ENCODE measurements at regions not wholly inside any gene's neighbourhood (a gene's known extent, or its start where the extent isn't known, plus 50 kb on each side); places are given as distances from the start of the nearest gene placed in this dataset.

GRCh38 chr4:34664051-34664450 is 1580.3 kb downstream of the ARAP2 start:
- CTCF ChIA-PET = no interaction called here
- H3K27me3 Mint-ChIP-seq = no peaks in the 10 kb centered on the region
- H3K36me3 Mint-ChIP-seq = no peaks in the 10 kb centered on the region
- H3K27ac Mint-ChIP-seq = no peak overlapping the region
- ATAC-seq (no peak), DNase-seq (no peak)
- no peak overlapping the region for H3K4me3 Mint-ChIP-seq
- H3K9me3 Mint-ChIP-seq (ENCODE audit: low read depth) = peaks cover 5% of the 10 kb centered on the region
- H3K4me1 Mint-ChIP-seq = no peaks in the 10 kb centered on the region

DNA sequence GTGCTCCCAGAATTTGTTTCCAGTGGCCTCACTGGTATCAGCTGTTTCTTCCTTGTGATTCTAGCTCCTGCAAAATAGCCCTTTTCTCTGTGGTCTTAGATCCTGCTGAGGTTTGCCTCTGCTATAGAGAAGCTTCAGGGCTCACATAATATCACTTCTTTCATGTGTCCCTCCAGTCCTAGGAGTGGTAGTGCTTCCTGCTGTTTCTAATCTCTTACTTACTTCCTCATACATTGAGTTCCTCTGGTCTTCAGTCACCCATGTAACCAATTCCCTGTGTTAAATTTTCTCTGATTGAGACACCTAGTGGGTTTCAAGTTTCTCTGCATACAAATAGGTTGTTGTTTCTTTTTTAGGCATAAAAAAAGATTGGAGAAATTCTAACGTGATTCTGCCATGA is 1567.9 kb downstream of the ARAP2 start:
- no peak overlapping the region for H3K27ac Mint-ChIP-seq
- no peak overlapping the region for H3K4me3 Mint-ChIP-seq
- ATAC-seq (no peak), DNase-seq (no peak)
- H3K36me3 Mint-ChIP-seq = no peaks in the 10 kb centered on the region
- no peaks in the 10 kb centered on the region for H3K27me3 Mint-ChIP-seq
- no peaks in the 10 kb centered on the region for H3K4me1 Mint-ChIP-seq
- peaks cover 2% of the 10 kb centered on the region for H3K9me3 Mint-ChIP-seq (ENCODE audit: low read depth)
- CTCF ChIA-PET = no interaction called here

GRCh38 chr4:34678431-34678830 is 1565.9 kb downstream of the ARAP2 start:
- CTCF ChIA-PET = no interaction called here
- ATAC-seq = no peak

DNA sequence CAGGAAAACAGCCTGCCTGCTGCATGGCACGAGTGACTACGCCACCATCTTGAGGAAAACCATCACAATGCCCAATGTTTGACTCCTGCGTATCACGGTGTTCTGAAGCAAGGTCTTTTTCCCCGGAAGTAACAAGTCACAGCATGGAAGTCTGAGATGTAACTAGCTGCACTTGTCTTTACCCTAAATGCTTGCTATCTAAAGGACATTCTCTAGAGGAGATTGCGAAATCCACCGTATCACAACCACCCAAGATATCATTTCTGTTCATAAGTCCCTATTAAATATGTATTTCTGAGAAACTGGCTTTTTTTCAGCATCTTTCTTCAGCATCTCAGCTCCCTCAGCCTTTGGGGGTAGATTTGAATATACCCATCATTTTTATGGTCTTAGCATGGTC is 1565.1 kb downstream of the ARAP2 start:
- DNase-seq = no peak
- no peak overlapping the region for H3K4me3 Mint-ChIP-seq
- ATAC-seq = no peak
- CTCF ChIA-PET = no interaction called here
- H3K27ac Mint-ChIP-seq = no peak overlapping the region
- no peaks in the 10 kb centered on the region for H3K36me3 Mint-ChIP-seq
- peaks cover 4% of the 10 kb centered on the region for H3K9me3 Mint-ChIP-seq (ENCODE audit: low read depth)
- H3K27me3 Mint-ChIP-seq = no peaks in the 10 kb centered on the region
- no peaks in the 10 kb centered on the region for H3K4me1 Mint-ChIP-seq

More at GRCh38 chr4:34678431-34678830, 1565.9 kb downstream of the ARAP2 start:
- Mint-ChIP-seq H3K4me3 (no peak overlapping the region), H3K9me3 (ENCODE audit: low read depth) (peaks cover 4% of the 10 kb centered on the region), H3K27me3 (no peaks in the 10 kb centered on the region), H3K27ac (no peak overlapping the region), H3K36me3 (no peaks in the 10 kb centered on the region), H3K4me1 (no peaks in the 10 kb centered on the region)
- DNase-seq = no peak

DNA sequence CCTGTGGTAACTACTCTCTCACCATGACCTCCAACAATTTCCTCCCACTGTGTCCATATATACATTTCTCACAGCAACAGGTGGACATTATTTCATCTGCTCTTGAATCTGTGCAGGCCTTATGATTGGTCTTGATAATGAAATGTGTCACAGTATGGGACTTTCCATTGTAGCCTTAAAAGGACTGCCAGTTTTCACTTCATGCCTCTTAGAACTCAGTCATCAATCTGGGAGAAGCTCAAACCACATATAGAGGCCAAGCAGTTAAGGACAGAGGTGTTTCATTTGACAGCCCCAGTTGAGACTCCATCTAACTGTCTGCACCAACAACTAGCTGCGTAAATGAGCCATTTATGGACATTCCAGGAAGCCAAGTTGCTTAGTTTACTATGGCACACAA is 1534.8 kb downstream of the ARAP2 start:
- H3K27me3 Mint-ChIP-seq = no peaks in the 10 kb centered on the region
- peaks cover 2% of the 10 kb centered on the region for H3K9me3 Mint-ChIP-seq (ENCODE audit: low read depth)
- no peaks in the 10 kb centered on the region for H3K36me3 Mint-ChIP-seq
- ATAC-seq = no peak
- DNase-seq = no peak
- no peaks in the 10 kb centered on the region for H3K4me1 Mint-ChIP-seq
- no peak overlapping the region for H3K4me3 Mint-ChIP-seq
- CTCF ChIA-PET = interaction anchor here (0.6 kb wide), 1 partner anchor 10 kb away, joined by 3 read pairs; no protein-coding TSS in a partner anchor
- no peak overlapping the region for H3K27ac Mint-ChIP-seq

DNA sequence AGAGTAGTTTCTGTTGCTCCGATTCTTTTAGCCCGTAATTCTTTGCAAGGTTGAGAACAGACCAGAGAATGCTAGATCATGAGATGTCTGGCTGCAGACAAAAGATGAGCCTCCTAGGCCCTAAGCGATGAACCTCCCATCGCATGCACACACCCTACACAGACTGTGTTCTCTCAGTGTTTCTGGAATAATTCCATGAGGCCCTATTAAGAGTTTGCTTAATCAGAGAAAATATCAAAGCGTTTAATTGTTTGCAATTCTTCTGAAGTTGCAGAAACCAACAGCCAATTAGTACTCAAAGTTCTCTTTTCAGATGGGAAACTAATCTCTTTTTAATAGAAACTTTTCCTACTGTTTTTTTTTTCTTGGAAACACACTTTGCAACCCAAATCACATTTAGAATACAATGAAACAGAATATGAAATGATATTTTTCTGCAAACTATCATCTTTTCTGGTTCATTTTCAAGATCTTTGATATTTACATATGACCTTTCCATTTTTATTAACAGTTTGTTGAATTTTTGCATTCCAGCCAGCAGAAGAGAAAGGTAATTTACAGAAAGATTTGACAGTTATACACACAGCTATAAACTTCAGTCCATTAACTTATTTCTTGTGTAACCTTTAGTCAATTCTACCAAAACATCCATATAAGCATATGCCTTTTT is 1525.6 kb downstream of the ARAP2 start:
- CTCF ChIA-PET = no interaction called here
- Mint-ChIP-seq H3K27ac (no peak overlapping the region), H3K27me3 (no peaks in the 10 kb centered on the region), H3K9me3 (ENCODE audit: low read depth) (no peaks in the 10 kb centered on the region), H3K4me1 (no peaks in the 10 kb centered on the region), H3K4me3 (no peak overlapping the region), H3K36me3 (no peaks in the 10 kb centered on the region)
- ATAC-seq (no peak), DNase-seq (no peak)

- Mint-ChIP-seq H3K27me3 (no peaks in the 10 kb centered on the region), H3K36me3 (no peaks in the 10 kb centered on the region), H3K9me3 (ENCODE audit: low read depth) (no peaks in the 10 kb centered on the region), H3K4me1 (no peaks in the 10 kb centered on the region), H3K27ac (no peak overlapping the region), H3K4me3 (no peak overlapping the region)
- DNase-seq (no peak), ATAC-seq (no peak)
- CTCF ChIA-PET = no interaction called here
These were observed 1523.7 kb downstream of the ARAP2 start for GRCh38 chr4:34720571-34720970.

- no peak overlapping the region for H3K27ac Mint-ChIP-seq
- H3K9me3 Mint-ChIP-seq (ENCODE audit: low read depth) = no peaks in the 10 kb centered on the region
- ATAC-seq (no peak), DNase-seq (no peak)
- H3K4me1 Mint-ChIP-seq = no peaks in the 10 kb centered on the region
- CTCF ChIA-PET = no interaction called here
- no peaks in the 10 kb centered on the region for H3K36me3 Mint-ChIP-seq
- H3K27me3 Mint-ChIP-seq = no peaks in the 10 kb centered on the region
- H3K4me3 Mint-ChIP-seq = no peak overlapping the region
These were observed 1522.5 kb downstream of the ARAP2 start for GRCh38 chr4:34721835-34722234.

GRCh38 chr4:34723605-34724004 is 1520.7 kb downstream of the ARAP2 start:
- no peak for DNase-seq
- no peak overlapping the region for H3K27ac Mint-ChIP-seq
- no peaks in the 10 kb centered on the region for H3K36me3 Mint-ChIP-seq
- H3K4me1 Mint-ChIP-seq = no peaks in the 10 kb centered on the region
- CTCF ChIA-PET = no interaction called here
- H3K4me3 Mint-ChIP-seq = no peak overlapping the region
- ATAC-seq = no peak
- no peaks in the 10 kb centered on the region for H3K27me3 Mint-ChIP-seq
- H3K9me3 Mint-ChIP-seq (ENCODE audit: low read depth) = peaks cover 2% of the 10 kb centered on the region

- CTCF ChIA-PET = no interaction called here
- DNase-seq (no peak), ATAC-seq (no peak)
- Mint-ChIP-seq H3K36me3 (no peaks in the 10 kb centered on the region), H3K4me1 (no peaks in the 10 kb centered on the region), H3K27me3 (no peaks in the 10 kb centered on the region), H3K9me3 (ENCODE audit: low read depth) (peaks cover 3% of the 10 kb centered on the region), H3K4me3 (no peak overlapping the region), H3K27ac (no peak overlapping the region)
These were observed 1519.8 kb downstream of the ARAP2 start for GRCh38 chr4:34724491-34724890.

- Mint-ChIP-seq H3K4me1 (no peaks in the 10 kb centered on the region), H3K36me3 (no peaks in the 10 kb centered on the region), H3K27ac (no peak overlapping the region), H3K27me3 (no peaks in the 10 kb centered on the region), H3K9me3 (ENCODE audit: low read depth) (peaks cover 6% of the 10 kb centered on the region), H3K4me3 (no peak overlapping the region)
- no peak for ATAC-seq
- CTCF ChIA-PET = no interaction called here
- no peak for DNase-seq
These were observed 1513.2 kb downstream of the ARAP2 start for GRCh38 chr4:34731070-34731469.

DNA sequence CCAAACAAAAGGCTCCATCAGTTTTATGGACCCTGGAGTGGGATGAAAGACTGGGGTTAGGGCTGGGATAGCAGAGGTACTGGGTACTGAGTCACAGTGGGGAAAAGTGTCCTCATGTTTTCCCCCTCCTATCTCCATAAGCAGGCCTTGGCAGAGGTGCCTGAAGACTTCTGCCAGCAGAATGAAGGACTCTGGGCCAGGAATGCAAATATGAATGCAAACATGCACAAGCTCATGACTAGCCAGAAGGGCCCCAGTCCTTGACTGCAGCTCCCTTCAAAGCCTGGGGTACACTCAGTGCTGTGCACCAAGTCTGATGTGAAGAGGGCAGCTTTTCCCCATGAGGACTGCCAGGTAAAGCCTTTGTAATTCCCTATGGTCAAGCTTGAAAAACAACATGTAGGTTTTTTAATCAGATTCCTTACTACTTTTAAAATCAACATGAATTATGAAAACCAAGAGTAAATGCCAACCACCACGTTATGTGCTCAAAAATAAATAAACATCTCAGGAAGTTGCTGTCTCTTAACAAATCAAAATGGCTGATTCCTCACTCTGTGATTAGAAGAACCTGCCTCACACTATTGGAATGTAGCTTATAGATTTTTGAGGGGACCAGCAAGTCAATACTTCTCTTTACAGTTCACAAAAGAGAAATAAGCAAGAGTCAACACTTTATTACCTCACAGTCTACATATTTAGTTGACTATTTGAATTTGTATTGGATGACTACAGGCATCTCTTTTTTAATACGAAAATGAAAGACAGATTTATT is 1512.0 kb downstream of the ARAP2 start:
- H3K27ac Mint-ChIP-seq = no peak overlapping the region
- no peak for ATAC-seq
- H3K4me1 Mint-ChIP-seq = no peaks in the 10 kb centered on the region
- H3K4me3 Mint-ChIP-seq = no peak overlapping the region
- peaks cover 6% of the 10 kb centered on the region for H3K9me3 Mint-ChIP-seq (ENCODE audit: low read depth)
- DNase-seq = no peak
- no peaks in the 10 kb centered on the region for H3K36me3 Mint-ChIP-seq
- CTCF ChIA-PET = no interaction called here
- no peaks in the 10 kb centered on the region for H3K27me3 Mint-ChIP-seq

GRCh38 chr4:34733185-34733941 is 1511.0 kb downstream of the ARAP2 start:
- H3K27ac Mint-ChIP-seq = no peak overlapping the region
- CTCF ChIA-PET = no interaction called here
- H3K4me3 Mint-ChIP-seq = no peak overlapping the region
- DNase-seq (no peak), ATAC-seq (no peak)
- no peaks in the 10 kb centered on the region for H3K36me3 Mint-ChIP-seq
- no peaks in the 10 kb centered on the region for H3K4me1 Mint-ChIP-seq
- no peaks in the 10 kb centered on the region for H3K27me3 Mint-ChIP-seq
- peaks cover 6% of the 10 kb centered on the region for H3K9me3 Mint-ChIP-seq (ENCODE audit: low read depth)

DNA sequence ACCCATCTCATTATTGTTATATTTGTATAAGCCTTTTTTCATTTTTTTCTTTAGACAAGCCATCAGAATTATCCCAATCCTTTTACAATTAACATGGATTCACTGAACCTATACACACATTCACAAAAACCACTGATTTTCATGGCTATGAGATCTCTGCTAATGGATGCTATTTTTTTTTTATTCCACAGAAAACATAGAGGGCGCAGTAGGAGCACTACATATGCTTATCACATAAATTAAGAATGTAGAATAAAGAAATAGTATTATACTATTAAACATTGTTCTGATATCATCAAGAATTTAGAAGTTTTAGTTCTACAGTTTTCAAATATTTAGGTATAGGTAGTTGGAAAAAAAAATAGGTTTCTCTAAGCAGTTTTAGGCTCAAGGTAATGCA is 1477.4 kb downstream of the ARAP2 start:
- CTCF ChIA-PET = no interaction called here
- Mint-ChIP-seq H3K9me3 (ENCODE audit: low read depth) (peaks cover 2% of the 10 kb centered on the region), H3K4me3 (no peak overlapping the region), H3K36me3 (no peaks in the 10 kb centered on the region), H3K27ac (no peak overlapping the region), H3K27me3 (no peaks in the 10 kb centered on the region), H3K4me1 (no peaks in the 10 kb centered on the region)
- no peak for ATAC-seq
- no peak for DNase-seq
